GM10266 (cell line): ENCODE measurements at regions not wholly inside any gene's neighbourhood (a gene's known extent, or its start where the extent isn't known, plus 50 kb on each side); places are given as distances from the start of the nearest gene placed in this dataset.
"Not testable (repeated sequence)": the region's sequence is repeated elsewhere in the genome, so short reads cannot be mapped to it uniquely, and the experiment has no call there.

Experiments
- DNase-seq: peaks from one replicate; pipeline ENCODE4 v3.0.0; 2012; ENCODE audit errors: extremely low spot score
- CTCF ChIP-seq: IDR thresholded peaks from 2 replicates; pipeline ENCODE4 v1.5.1; 2012; ENCODE audit warnings: mild to moderate bottlenecking, low read depth; ENCODE audit not compliant: control insufficient read depth, insufficient read depth; ENCODE audit errors: missing control alignments

GRCh38 chr4:63211375-63211774 is 1197.9 kb downstream of the TECRL start:
- no peak for DNase-seq
- no peak for TF ChIP-seq CTCF

GRCh38 chr4:63193029-63193428 is 1216.2 kb downstream of the TECRL start:
- DNase-seq: not testable (repeated sequence)

DNA sequence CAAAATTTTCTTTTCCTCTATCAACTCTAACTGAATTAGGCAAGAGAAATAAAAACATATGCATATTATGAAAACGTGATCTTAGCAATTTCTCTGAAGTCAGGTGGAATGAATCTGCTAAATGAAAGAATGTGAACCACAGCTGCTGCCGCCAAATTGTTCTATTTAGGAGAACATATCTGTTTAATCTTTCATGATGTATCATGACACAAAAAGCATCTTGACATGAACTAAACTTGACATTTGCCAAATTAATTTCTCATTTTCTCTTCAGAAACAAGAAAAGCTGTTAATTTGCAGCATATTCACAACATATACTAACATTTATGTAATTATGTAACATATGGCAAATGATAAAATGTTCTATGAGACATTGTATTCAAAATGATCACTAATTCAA is 1237.9 kb downstream of the TECRL start:
- TF ChIP-seq CTCF: no peak
- no peak for DNase-seq

GRCh38 chr4:63170923-63171322 is 1238.3 kb downstream of the TECRL start:
- no peak for TF ChIP-seq CTCF
- DNase-seq: no peak

DNA sequence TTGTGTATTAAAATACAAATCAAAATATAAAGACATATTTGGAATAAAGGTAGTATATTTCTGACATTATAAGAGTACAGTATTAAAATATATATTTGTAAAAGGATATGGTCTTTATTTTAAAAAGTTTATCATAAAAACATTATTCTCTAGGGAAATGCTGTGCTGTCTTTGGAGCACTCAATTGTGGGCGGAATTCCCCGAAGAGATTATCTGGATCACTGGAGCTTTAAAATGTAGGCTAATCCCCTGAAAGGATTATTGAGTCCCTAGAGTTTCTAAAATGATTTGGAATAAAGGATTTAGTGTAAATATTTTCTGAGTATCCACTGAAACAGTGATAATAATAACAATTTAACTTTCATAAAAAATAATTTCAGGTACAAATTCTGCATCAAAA is 1239.4 kb downstream of the TECRL start:
- no peak for TF ChIP-seq CTCF

DNA sequence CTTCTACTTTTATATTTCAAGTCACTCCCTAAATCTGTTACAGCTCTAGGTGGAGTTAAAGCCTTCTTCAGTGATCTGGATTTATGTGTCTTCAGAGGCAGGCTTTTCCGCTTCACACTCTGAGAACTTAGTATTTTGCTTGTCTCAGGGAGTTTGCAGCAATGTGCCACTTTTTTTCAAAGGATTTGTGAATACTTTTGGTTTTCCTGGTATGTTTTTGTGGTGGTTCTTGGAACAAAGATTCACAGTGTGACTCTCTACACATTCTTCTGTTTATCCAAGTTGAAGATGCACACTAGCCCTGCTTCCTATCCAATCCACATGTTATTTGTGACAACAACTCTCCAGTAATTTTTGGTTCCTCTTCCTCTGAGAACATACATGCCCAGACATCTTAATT is 1253.7 kb downstream of the TECRL start:
- no peak for DNase-seq

More for the DNA sequence above, 1239.4 kb downstream of the TECRL start:
- DNase-seq: no peak

GRCh38 chr4:63123441-63123840 is 1285.8 kb downstream of the TECRL start:
- DNase-seq: no peak
- TF ChIP-seq CTCF: no peak

More for the DNA sequence above, 1253.7 kb downstream of the TECRL start:
- TF ChIP-seq CTCF: no peak

GRCh38 chr4:63122955-63123354 is 1286.3 kb downstream of the TECRL start:
- no peak for TF ChIP-seq CTCF

More at GRCh38 chr4:63122955-63123354, 1286.3 kb downstream of the TECRL start:
- no peak for DNase-seq
